Neural cell (in vitro differentiated cells): ENCODE measurements at regions not wholly inside any gene's neighbourhood (a gene's known extent, or its start where the extent isn't known, plus 50 kb on each side); places are given as distances from the start of the nearest gene placed in this dataset.
"Not testable (repeated sequence)": the region's sequence is repeated elsewhere in the genome, so short reads cannot be mapped to it uniquely, and the experiment has no call there.

Source experiments
- H2AFZ ChIP-seq: fragments of 200-600, 300-800 bp; sonication (generic), shearing (Covaris generic); 2 replicates; pipeline ENCODE4 v1.6.0; 2014; ENCODE audit warnings: low read depth, mild to moderate bottlenecking, antibody characterized with exemption, low read length, moderate library complexity
- H3F3A ChIP-seq: fragments of 200-600 bp; shearing (Covaris generic); 2 replicates; pipeline ENCODE4 v1.6.1; 2016; ENCODE audit warnings: mild to moderate bottlenecking, moderate library complexity, mixed read lengths, antibody characterized with exemption, low read length; ENCODE audit not compliant: insufficient read depth, poor library complexity, severe bottlenecking
- H3K27ac ChIP-seq: fragments of 200-600, 300-800 bp; sonication (generic), shearing (Covaris generic); 2 replicates; pipeline ENCODE4 v1.5.1; 2014; ENCODE audit warnings: mild to moderate bottlenecking, low read length, moderate library complexity
- H3K27me3 ChIP-seq: fragments of 300-800, 200-600 bp; sonication (generic), shearing (Covaris generic); 2 replicates; pipeline ENCODE4 v1.6.0; 2014; ENCODE audit warnings: mild to moderate bottlenecking, low read depth, low read length, moderate library complexity; ENCODE audit not compliant: insufficient read depth
- H3K36me3 ChIP-seq: fragments of 300-800, 200-600 bp; sonication (generic), shearing (Covaris generic); 2 replicates; pipeline ENCODE4 v1.5.1; 2014; ENCODE audit warnings: mild to moderate bottlenecking, antibody characterized with exemption, low read length, moderate library complexity; ENCODE audit not compliant: insufficient read depth
- H3K4me2 ChIP-seq: fragments of 300-800, 200-600 bp; sonication (generic), shearing (Covaris generic); 2 replicates; pipeline ENCODE4 v1.6.0; 2014; ENCODE audit warnings: mild to moderate bottlenecking, low read length
- H3K4me3 ChIP-seq: fragments of 300-800, 200-600 bp; sonication (generic), shearing (Covaris generic); 2 replicates; pipeline ENCODE4 v1.5.1; 2014; ENCODE audit warnings: mild to moderate bottlenecking, low read length, moderate library complexity
- H3K79me2 ChIP-seq: fragments of 200-600 bp; shearing (Covaris generic); replicated peaks from 2 replicates; pipeline ENCODE4 v1.6.0; 2014; ENCODE audit warnings: mild to moderate bottlenecking, low read length, moderate library complexity; ENCODE audit not compliant: insufficient read depth
- H3K9ac ChIP-seq: fragments of 300-800, 200-600 bp; sonication (generic), shearing (Covaris generic); 2 replicates; pipeline ENCODE4 v1.6.1; 2016; ENCODE audit warnings: mild to moderate bottlenecking, low read length, mixed read lengths
- H3K9me2 ChIP-seq: fragments of 200-600 bp; shearing (Covaris generic); 2 replicates; pipeline ENCODE4 v1.6.1; 2016; ENCODE audit warnings: mild to moderate bottlenecking, low read length, mixed read lengths; ENCODE audit not compliant: insufficient read depth
- H3K9me3 ChIP-seq: fragments of 200-600, 300-800 bp; sonication (generic), shearing (Covaris generic); 2 replicates; pipeline ENCODE4 v1.6.1; 2016; ENCODE audit warnings: mild to moderate bottlenecking, mixed run types, low read length, moderate library complexity, mixed read lengths
- H4K20me1 ChIP-seq: fragments of 200-600 bp; shearing (Covaris generic); 2 replicates; pipeline ENCODE4 v1.6.1; 2016; ENCODE audit warnings: mild to moderate bottlenecking, mixed run types; ENCODE audit not compliant: insufficient read depth
- EP300 ChIP-seq: fragments of 450-650 bp; conservative IDR thresholded peaks from 2 replicates; pipeline ENCODE4 v1.6.1; 2014; ENCODE audit warnings: antibody characterized with exemption, mild to moderate bottlenecking, moderate library complexity; ENCODE audit not compliant: poor library complexity, severe bottlenecking
- EZH2 ChIP-seq: fragments of 200-600, 300-800 bp; shearing (Covaris generic), sonication (generic); IDR thresholded peaks from 2 replicates; pipeline ENCODE4 v1.6.1; 2014; ENCODE audit warnings: antibody characterized with exemption, low read length, borderline replicate concordance, mild to moderate bottlenecking; ENCODE audit not compliant: insufficient read depth, poor library complexity, severe bottlenecking
- MXI1 ChIP-seq: fragments of 450-650 bp; conservative IDR thresholded peaks from 2 replicates; pipeline ENCODE4 v1.6.1; 2014; ENCODE audit warnings: antibody characterized with exemption, mild to moderate bottlenecking; ENCODE audit not compliant: poor library complexity, severe bottlenecking
- POLR2AphosphoS5 ChIP-seq: IDR thresholded peaks from 2 replicates; pipeline ENCODE4 v1.6.1; 2012
- RAD21 ChIP-seq: fragments of 450-650 bp; conservative IDR thresholded peaks from 2 replicates; pipeline ENCODE4 v1.6.1; 2014; ENCODE audit warnings: antibody characterized with exemption, mild to moderate bottlenecking, moderate library complexity
- SMC3 ChIP-seq: fragments of 450-650 bp; conservative IDR thresholded peaks from 2 replicates; pipeline ENCODE4 v1.6.1; 2014; ENCODE audit warnings: antibody characterized with exemption, mild to moderate bottlenecking, moderate library complexity; ENCODE audit not compliant: poor library complexity
- TAF1 ChIP-seq: IDR thresholded peaks from 2 replicates; pipeline ENCODE4 v1.6.1; 2012; ENCODE audit warnings: low read depth
- TF ChIP-seq, protein P1 (sequence below): IDR thresholded peaks from 2 replicates; pipeline ENCODE4 v1.6.1; 2012; ENCODE audit warnings: borderline replicate concordance
- TF ChIP-seq, protein P2 (sequence below): fragments of 450-650 bp; IDR thresholded peaks from 2 replicates; pipeline ENCODE4 v1.5.1; 2014; ENCODE audit warnings: antibody characterized with exemption, mild to moderate bottlenecking, moderate library complexity; ENCODE audit not compliant: poor library complexity, severe bottlenecking

DNA sequence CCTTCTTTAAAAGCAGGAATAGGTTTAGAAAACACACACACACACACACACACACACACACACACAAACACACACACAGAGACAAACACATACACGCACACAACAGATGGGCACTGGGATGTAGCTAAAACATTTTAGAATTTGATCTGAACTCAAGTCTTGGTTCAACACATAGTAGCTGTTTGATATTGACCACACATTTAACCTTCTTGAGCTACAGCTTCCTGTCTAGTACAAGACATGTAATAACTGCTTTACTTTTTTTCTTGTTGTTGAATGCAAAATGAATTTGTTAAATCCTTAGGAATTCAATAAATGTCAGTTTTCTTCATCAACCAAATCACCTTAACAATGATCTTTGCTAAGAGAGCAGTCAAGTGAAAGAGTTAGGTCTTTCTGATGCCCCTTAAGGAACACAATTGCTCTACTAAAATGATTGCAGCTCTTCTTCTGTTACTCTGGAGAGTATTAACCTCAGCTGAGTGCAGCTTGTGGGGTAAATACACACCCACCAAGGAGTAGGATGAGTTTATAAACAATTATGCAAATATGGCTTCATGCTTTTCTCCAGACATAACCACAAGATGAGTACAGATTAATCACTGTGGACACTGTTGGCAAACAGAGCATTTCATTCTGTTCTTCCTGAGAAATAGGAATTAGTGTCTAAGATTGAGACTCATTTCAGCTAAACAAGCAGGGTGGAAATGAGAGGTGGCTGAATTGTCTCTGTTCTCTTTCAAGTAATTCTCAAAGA is 302.9 kb upstream of the PAPPA start:
- Histone ChIP-seq H3K27ac (no peak overlapping the region), H3K79me2 (no peaks in the 10 kb centered on the region), H4K20me1 (no peaks in the 10 kb centered on the region), H3K4me3 (no peak overlapping the region), H3K9me2 (no peaks in the 10 kb centered on the region), H3K9ac (no peak overlapping the region), H2AFZ (no peak overlapping the region), H3F3A (no peaks in the 10 kb centered on the region), H3K9me3 (no peaks in the 10 kb centered on the region), H3K36me3 (no peaks in the 10 kb centered on the region), H3K27me3 (no peaks in the 10 kb centered on the region), H3K4me2 (no peak overlapping the region)
- no peak for TF ChIP-seq POLR2AphosphoS5
- no peak for TF ChIP-seq SMC3
- TF ChIP-seq RAD21 = no peak
- no peak for TF ChIP-seq TAF1
- no peak for TF ChIP-seq EP300
- TF ChIP-seq, protein P1, sequence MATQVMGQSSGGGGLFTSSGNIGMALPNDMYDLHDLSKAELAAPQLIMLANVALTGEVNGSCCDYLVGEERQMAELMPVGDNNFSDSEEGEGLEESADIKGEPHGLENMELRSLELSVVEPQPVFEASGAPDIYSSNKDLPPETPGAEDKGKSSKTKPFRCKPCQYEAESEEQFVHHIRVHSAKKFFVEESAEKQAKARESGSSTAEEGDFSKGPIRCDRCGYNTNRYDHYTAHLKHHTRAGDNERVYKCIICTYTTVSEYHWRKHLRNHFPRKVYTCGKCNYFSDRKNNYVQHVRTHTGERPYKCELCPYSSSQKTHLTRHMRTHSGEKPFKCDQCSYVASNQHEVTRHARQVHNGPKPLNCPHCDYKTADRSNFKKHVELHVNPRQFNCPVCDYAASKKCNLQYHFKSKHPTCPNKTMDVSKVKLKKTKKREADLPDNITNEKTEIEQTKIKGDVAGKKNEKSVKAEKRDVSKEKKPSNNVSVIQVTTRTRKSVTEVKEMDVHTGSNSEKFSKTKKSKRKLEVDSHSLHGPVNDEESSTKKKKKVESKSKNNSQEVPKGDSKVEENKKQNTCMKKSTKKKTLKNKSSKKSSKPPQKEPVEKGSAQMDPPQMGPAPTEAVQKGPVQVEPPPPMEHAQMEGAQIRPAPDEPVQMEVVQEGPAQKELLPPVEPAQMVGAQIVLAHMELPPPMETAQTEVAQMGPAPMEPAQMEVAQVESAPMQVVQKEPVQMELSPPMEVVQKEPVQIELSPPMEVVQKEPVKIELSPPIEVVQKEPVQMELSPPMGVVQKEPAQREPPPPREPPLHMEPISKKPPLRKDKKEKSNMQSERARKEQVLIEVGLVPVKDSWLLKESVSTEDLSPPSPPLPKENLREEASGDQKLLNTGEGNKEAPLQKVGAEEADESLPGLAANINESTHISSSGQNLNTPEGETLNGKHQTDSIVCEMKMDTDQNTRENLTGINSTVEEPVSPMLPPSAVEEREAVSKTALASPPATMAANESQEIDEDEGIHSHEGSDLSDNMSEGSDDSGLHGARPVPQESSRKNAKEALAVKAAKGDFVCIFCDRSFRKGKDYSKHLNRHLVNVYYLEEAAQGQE = no peak
- TF ChIP-seq, protein P2, sequence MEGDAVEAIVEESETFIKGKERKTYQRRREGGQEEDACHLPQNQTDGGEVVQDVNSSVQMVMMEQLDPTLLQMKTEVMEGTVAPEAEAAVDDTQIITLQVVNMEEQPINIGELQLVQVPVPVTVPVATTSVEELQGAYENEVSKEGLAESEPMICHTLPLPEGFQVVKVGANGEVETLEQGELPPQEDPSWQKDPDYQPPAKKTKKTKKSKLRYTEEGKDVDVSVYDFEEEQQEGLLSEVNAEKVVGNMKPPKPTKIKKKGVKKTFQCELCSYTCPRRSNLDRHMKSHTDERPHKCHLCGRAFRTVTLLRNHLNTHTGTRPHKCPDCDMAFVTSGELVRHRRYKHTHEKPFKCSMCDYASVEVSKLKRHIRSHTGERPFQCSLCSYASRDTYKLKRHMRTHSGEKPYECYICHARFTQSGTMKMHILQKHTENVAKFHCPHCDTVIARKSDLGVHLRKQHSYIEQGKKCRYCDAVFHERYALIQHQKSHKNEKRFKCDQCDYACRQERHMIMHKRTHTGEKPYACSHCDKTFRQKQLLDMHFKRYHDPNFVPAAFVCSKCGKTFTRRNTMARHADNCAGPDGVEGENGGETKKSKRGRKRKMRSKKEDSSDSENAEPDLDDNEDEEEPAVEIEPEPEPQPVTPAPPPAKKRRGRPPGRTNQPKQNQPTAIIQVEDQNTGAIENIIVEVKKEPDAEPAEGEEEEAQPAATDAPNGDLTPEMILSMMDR = no peak
- no peak for TF ChIP-seq EZH2
- no peak for TF ChIP-seq MXI1

DNA sequence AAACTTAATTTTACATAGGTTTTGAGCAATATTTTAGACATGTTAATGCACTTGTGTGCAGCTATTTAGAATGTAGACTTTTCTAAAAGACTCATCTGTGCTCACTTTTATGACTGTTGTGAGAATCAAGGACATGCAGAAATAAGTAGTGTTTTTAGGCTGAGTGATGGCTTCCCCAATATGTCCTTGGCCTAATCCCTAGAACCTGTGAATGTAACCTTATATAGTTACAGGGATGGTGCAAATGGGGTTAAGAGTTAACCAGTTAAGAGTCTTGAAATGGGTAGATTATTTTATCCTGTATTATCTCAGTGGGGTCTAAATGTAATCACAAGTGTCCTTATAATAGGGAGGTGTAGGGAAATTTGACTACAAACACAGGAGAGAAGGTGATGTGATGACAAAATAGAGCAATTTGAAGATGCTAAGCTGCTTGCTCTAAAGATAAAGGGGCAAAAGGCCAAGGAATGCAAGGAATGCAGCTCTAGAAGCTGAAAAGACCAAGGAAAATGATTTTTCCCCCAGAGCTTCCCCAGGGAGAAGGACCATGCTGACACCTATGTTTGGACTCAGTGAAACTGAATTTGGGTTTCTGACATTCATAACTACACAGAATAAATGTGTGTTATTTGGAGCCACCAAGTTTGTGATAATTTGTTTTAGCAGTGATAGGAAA is 298.0 kb upstream of the PAPPA start:
- H3K27me3 ChIP-seq = no peaks in the 10 kb centered on the region
- H3K9me3 ChIP-seq = no peaks in the 10 kb centered on the region
- no peaks in the 10 kb centered on the region for H3K9me2 ChIP-seq
- H3F3A ChIP-seq = no peaks in the 10 kb centered on the region
- H3K4me3 ChIP-seq = no peak overlapping the region
- no peak overlapping the region for H3K9ac ChIP-seq
- H2AFZ ChIP-seq = no peak overlapping the region
- H3K27ac ChIP-seq = no peak overlapping the region
- no peaks in the 10 kb centered on the region for H3K36me3 ChIP-seq
- H3K79me2 ChIP-seq = no peaks in the 10 kb centered on the region
- H3K4me2 ChIP-seq = no peak overlapping the region
- TF ChIP-seq, protein P2 = no peak
- TF ChIP-seq, protein P1 = no peak
- TF ChIP-seq EP300 = no peak
- TF ChIP-seq SMC3 = no peak
- no peak for TF ChIP-seq RAD21
- no peak for TF ChIP-seq POLR2AphosphoS5
- H4K20me1 ChIP-seq = no peaks in the 10 kb centered on the region

DNA sequence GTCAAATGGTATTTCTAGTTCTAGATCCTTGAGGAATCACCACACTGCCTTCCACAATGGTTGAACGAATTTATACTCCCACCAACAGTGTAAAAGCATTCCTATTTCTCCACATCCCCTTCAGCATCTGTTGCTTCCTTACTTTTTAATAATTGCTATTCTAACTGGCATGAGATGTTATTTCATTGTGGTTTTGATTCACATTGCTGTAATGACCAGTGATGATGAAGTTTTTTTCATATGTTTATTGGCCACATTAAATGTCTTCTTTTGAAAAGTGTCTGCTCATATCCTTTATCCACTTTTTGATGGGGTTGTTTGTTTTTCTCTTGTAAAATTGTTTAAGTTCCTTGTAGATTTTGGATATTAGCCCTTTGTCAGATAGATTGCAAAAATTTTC is 295.2 kb upstream of the PAPPA start:
- not testable (repeated sequence) for H3K79me2 ChIP-seq, H2AFZ ChIP-seq, H3K9ac ChIP-seq, H3K4me2 ChIP-seq, H3K27me3 ChIP-seq, H3F3A ChIP-seq, H4K20me1 ChIP-seq, H3K36me3 ChIP-seq, H3K9me3 ChIP-seq, H3K4me3 ChIP-seq, H3K27ac ChIP-seq, H3K9me2 ChIP-seq
